GM18907 (cell line): ENCODE measurements at regions not wholly inside any gene's neighbourhood (a gene's known extent, or its start where the extent isn't known, plus 50 kb on each side); places are given as distances from the start of the nearest gene placed in this dataset.
"Not testable (repeated sequence)": the region's sequence is repeated elsewhere in the genome, so short reads cannot be mapped to it uniquely, and the experiment has no call there.

Source experiments
- ATAC-seq: cut with Tn5 transposase; IDR thresholded peaks from one replicate; pipeline ENCODE4 v1.9.1; 2021; ENCODE audit warnings: mild to moderate bottlenecking, moderate library complexity; ENCODE audit not compliant: unreplicated experiment

DNA sequence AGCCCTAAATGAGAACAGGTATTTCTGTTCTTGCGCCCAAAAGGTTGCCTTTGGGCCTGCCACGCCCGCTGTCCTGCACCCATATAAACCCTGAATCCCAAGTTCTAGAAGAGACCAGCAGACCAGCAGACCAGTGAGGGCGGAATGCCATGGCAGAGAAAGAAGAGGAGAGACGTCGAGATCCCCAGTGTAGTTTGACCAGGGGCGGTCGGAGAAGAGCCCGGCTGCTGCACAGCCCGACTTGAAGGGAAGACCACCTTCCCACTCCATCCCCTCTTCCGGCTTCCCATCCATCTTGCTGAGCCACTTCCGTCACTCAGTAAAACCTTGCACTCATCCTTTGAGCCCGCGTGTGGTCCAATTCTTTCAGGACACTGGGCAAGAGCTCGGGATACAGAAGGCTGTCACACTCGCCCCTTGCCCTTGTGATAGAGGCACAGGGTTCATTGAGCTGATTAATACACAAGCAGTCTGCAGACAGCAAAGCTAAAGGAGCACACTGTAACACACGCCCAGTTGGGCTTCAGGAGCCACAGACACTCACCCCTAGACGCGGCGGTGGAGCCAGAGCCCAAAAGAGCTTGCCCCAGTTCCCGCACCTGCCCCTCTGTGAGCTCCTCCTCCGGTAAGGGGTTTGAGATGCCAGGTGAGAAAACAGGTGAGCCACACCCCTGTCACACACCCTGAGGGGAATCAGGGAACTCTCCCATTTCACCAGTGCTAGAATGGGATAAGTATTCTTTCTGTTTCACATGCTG is 230.8 kb downstream of the PCDH10 start:
- no peak for ATAC-seq

DNA sequence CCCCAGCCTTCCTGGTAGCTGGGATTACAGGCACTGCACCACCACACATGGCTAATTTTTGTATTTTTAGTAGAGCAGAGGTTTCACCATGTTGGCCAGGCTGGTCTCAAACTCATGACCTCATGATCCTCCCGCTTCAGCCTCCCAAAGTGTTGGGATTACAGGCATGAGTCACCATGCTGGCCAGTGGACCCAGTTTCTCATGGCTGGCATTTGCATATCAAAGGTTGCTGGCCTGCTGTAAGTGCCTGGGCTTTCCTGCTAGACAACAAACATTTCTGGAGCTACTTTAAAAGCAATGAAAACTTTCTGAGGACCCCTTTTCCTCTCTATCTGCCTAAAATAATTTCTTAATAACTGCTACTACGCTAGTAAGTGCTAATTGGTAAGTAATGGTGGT is 228.2 kb downstream of the PCDH10 start:
- no peak for ATAC-seq

DNA sequence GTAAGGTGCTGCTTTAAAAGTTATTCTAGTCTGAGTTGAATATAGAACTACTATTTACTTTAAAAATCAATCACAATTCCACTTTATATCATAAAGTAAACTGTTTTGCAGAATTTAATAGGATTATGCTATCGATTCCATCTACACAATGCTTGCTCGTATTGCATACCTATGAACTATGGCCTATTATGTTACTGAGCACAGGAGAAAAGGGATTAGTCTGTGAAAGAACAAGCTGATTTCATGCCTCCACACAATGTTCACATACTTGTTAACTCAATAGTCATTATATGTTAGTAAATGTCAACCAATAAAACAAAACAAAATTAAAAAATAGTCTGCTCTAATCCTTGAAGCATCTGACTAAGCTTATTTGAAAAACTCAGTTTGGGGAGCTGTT is 223.6 kb downstream of the PCDH10 start:
- no peak for ATAC-seq

DNA sequence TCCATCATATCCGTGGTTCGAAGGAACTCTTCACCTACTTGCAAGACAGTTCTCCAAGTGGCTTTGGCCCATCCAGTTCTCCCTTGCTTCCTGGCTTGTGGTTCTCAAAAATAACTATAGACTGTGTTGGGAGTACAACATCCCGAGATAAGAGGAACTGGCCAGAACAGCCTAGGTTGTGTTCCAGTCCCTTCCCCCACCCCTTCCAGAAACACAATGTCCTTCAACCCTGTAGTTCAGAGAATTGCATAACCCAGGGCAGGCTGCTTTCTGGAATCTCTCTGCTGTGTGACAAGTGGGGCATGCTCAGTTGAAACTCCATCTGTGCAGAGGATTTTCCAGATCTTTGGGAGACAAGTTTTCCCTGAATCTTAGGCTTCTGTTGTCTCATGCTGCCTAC is 206.5 kb downstream of the PCDH10 start:
- no peak for ATAC-seq

DNA sequence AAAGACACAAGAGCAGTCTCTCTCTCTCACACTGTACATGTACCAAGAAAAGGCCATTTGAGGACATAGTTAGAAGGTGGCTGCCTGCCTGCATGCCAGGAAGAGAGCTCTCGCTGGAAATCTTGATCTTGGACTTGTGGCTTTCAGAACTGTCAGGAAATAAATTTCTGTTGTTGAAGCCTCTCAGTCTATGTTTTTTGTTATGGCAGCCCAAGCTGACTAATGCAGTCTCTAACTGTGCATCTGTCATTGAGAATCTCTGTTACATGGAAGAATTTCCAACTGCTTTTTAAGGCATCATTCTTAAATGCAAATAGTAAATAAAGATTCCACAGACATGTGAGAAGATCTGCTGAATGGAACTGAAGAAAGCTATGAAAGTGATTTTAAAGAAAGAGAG is 198.3 kb downstream of the PCDH10 start:
- no peak for ATAC-seq

DNA sequence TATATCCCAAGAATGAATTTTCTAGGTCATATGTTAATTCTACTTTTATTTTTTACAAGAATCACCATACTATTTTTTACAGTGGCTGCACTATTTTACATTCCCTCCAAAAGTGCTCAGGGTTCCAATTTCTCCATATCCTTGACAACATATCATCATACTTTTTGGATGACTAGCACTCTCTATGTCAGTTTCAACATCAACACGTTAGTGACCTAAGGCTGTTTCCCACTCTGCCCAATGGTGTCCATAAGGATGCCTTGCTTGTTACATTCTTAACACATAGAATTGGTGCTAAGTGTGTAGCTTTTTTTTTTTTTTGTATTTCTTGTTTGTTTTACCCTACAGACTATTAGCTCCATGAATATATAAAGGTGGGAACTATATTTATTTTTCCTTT is 175.4 kb downstream of the PCDH10 start:
- ATAC-seq, result no peak

DNA sequence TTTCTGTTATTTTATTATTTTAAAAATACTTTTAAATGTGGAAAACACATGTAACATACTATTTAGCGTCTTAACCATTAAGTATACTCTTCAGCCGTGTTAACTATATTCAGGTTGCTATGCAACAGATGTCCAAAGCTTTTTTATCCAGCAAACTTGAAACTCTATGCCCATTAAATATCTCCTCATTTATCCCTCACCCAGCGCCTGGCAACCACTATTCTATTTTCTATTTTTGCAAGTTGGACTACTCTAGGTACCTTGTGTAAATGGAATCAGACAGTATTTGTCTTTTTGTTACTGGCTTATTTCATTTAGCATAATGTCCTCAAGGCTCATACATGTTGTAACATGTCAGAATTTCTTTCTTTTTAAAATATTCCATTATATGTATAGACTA is 174.6 kb downstream of the PCDH10 start:
- no peak for ATAC-seq

DNA sequence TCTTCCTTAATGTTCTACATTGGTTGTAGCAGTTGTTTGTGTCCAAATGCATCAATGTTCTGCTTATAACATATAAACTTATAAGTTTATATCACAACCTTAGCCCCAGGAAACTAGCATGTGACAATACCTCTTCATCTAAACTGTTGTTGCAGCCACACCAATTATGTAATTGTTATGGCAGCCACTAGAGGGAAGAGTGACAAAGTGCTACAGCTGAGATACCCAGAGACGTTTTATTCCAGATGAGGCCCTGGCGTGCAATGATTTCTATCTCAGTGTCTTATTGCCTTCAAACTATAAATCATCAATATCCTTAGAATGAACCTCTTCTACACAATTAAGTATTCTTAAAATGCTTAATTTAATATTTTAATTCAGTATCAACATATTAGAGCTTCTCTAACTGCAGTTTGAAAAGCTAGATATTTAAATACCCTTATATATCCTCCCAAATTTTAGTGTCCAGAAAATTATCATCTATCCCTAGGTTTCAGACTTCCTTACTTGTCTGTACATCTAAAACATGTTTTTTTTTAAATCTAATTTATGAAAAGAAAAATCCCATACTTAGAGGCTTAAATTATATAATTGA is 171.6 kb downstream of the PCDH10 start:
- ATAC-seq, result peak; percentile 75

DNA sequence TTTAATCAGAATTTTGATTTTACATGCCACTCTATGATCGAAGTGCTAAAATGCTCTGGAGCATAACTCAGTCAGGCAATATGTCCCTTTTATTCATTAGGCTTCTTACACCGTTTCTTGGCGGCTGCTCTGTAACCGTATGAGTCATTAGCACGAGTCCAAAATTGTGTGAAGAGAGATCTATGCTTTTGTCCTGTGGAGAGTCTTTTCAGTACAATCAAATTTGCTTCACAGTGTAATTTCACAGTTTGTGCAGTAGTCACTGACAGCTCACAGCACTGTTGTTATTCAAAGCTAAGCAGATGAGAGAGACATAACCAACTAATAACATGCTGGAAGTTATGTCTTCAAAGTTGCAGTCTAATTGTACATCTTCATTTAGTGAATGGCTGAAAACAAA is 167.8 kb downstream of the PCDH10 start:
- ATAC-seq, result no peak

DNA sequence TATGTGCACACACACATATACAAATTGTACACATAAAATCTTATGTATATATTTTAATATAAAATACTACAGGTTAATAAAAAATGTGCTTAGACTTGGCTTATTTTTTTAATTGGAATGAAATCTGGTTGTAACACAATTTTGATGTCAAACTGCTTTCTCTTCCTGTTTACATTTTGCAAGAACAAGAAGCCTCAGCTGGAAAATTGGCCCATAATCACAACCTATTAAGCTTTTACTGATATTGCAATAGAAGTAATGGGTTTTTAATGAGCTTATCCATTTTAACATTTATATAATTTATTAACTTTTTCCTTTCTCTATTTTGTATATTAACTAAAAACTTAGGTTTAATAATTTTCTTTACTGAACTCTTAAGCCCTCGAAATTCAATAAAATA is 165.9 kb downstream of the PCDH10 start:
- no peak for ATAC-seq

DNA sequence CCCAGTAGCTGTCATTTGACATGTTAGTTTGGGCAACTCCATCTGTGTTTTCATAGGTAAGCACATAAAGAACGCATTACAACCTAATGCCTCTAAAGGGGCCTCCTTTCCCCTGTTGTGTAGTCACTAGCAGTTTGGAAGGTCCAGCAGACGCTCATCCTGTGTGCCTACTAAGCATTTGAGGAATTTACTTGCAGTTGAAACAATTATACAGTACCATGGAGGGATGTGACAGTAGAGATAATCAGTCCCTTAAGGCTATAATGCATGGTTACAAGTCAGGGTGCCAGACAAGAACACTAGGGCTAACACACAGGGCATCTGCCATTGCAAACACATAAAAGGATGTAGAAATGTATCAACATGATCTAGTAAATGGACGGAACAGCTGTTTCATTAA is 138.3 kb downstream of the PCDH10 start:
- ATAC-seq, result no peak

DNA sequence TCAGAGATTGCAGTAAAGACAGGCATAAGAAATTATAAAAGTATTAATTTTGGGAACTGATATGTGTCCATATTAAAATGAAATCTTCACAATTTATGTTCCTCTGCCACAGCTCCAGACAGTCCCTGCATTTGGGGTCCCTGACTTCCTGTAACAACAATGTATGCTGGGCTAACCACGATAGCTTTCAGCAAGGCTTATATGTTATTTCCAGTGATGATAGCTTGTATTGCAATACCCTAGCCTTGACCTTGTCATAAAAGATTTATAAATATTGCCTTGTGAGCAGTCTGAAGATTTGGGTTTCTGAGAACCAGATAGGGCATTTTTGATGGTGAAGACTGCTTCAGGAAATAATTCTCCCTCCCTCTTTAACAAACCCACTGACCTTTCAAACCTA is 129.5 kb downstream of the PCDH10 start:
- no peak for ATAC-seq

DNA sequence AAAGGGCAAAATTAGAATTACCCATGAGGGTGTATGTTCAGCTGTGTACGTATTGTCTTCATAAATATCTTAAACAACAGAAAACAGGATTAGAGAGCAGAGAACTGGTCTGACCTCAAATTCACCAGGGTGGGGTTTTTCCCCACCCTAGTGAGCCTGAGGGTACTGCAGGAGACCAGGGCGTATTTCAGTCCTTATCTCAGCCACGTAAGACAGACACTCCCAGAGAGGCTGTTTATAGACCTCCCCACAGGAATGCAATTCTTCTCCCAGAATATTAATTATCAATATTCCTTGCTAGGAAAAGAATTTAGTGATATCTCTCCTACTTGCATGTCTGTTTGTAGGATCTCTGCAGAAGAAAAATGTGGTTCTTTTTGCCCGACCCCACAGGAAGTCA is 128.8 kb downstream of the PCDH10 start:
- ATAC-seq, result not testable (repeated sequence)

DNA sequence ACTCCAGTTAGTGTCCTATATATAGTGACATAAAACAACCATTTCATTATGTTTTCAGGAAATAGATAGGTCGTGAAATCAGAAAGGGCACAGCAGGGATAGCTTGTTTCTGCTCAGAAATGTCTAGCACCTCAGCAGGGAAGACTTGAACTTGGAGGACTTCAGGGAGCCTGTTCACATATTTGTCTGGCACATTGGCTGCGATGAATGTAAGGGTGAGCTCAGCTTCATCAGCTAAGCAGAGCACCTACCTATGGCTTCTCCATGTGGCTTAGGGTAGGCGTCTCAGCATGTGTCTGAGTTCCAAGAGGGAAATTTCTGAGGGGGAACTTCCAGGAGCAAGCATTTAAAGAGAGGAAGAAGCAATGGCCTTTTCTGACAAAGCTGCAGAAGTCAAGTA is 126.2 kb downstream of the PCDH10 start:
- no peak for ATAC-seq

DNA sequence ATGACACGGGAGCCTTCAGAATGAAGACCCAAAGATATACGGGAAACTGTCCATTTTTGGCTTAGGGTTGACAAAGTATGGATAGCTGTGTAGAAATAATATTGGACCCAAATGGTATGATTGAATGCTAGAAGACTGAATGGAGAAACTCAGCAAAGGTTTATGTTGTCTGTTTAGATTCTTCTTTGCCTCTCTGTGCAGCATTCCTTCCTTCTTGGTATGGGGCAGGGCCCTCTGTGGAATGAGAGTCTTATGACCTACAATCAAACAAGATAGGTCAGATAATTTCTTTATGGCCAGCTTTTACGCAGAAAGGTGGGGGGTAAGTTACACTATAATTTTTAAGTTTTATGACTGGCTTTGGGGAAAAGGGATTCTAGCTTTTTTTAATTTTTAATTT is 124.3 kb downstream of the PCDH10 start:
- no peak for ATAC-seq

DNA sequence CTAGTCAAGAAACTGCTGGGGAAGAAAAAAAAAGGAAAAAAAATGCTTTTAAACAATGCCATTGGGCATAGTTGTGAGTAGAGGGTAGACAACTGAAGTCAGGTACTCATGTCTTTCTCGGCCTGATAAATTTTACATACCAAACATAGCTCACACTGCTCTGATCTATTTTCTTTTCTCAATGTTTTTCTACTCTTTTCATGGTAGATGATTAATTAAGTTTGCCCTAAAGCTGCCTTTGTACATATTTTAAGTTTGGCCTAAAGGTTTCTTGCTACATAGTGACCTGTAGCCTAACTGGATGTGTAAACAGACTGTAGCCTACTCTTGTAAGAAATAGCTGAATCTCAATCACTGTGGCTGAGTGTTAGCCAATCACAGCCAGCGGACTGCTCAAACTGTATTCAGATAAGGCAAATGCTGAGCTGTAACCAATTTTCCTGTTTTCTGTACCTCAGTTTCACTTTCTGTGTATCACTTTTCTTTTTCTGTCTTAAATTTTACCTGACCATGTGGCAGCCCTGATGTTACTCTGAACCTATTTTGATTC is 121.0 kb downstream of the PCDH10 start:
- no peak for ATAC-seq

DNA sequence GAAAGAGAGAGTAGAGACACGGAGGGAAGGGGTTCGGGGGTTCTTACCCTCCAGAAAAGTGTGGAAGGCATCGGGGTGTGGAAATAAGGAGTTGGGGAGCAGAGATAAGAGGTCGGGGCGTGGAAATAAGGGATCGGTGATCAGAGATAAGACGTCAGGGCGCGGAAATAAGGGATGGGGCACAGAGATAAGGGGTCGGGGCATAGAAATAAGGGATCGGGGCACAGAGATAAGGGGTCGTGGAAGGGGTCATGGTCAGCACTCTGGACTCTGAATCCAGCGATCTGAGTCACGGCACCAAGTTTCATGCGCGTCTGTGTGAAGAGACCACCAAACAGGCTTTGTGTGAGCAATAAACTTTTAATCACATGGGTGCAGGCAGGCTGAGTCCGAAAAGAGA is 119.1 kb downstream of the PCDH10 start:
- ATAC-seq, result no peak

DNA sequence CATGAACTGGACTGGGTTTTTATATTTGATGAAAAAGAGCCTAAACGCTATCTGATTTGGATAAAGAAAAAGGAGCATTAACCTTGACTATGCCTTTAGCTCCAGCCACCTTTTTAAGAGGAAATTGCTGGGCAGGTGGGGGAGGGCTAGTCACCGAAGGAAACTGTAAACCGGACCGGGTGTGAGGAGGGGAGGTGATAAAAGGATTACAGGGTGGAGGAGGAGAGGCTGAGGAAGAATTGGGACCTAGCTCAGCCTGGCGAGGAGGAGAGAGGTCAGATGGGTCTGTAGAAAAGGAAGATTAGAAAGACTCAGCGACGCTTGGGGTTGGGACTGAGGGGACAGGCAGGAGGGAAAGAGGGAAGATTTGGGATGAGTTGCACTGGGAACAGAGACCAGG is 118.4 kb downstream of the PCDH10 start:
- ATAC-seq, result not testable (repeated sequence)

DNA sequence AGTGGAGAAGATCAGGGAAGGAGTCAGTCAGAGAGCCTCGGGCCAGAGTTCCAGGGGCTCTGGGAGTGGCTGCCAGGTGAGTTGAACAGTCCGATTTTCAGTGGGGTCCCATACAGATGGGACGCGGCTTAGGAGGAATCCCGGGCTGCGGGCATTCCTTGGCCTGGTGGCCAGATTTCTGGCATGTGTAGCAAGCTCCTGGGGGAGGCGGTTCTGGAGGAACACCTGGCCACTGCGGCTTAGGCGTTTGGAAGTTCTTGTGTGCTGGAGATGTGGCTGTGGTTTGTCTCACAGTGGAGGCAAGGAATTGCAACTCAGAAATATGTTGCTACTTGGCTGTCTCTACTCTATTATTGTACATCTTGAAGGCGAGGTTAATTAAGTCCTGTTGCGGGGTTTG is 117.9 kb downstream of the PCDH10 start:
- not testable (repeated sequence) for ATAC-seq

DNA sequence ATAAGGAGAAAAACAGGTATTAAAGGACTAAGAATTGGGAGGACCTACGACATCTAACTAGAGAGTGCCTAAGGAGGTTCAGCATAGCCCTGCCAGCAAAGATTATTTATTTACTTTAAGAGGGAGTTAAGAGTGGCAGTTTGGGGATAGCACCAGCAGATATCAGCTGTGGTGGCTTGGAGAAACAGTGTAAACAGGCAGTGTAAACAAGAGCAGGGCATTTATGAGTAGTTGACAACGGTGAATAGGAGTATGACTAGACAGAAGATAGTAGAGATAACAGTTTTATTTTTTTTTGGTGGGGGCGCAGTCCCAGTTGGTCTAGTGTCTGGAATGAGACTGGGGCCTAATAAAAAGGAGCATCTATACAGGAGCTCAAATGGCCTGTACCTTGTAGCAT is 115.2 kb downstream of the PCDH10 start:
- not testable (repeated sequence) for ATAC-seq

DNA sequence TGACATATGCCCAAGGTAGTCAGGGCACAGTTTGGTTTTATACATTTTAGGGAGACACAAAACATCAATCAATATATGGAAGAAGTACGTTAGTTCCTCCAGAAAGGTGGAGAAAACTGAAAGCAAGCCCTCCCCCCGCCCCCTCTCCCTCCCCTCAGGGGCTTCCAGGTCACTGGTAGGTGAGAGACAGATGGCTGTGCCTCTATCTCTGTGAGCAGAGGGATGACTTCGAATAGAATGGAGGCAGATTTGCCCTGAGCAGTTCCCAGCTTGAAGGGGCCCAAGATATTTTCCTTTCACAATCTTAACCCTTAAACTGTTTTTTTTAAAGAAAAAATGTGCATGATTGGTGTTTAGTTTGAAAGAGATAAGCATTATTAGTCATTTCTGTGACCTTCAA is 114.0 kb downstream of the PCDH10 start:
- no peak for ATAC-seq

DNA sequence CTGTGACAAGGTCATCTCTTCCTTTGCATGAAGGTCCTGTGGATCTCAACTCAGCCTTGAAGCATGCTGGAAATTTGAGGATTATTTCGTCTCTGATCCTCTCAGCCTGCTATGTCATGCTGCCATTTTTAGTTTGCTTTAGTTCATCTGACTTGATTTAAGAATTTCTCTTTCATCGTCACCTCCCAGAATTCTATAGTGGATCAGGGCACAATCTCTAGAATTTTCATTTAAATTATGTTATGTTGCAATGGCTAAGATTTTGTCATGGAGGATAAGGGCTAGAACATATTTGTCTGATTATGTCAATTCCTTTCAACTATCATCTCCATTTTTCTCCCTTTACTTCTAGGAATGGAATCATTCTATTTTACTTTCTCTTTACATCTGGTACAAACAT is 98.8 kb downstream of the PCDH10 start:
- no peak for ATAC-seq

DNA sequence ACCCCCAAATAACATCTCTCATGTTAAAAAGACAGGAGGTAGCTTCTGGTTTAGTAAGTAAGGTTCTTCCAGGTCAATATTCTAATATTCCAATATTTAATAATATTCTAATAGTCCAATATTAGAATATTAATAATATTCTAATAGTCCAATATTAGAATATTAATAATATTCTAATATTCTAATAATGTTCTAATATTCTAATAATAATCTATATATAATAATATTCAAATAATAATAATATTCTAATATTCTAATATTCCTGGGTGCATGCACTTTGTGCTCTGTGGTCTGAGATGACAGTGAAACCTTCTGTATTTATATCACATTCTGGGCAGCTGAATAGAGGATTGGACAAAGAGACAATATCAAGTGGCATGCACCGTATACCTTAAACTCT is 96.1 kb downstream of the PCDH10 start:
- ATAC-seq, result no peak
